ENCODE measurements at regions not wholly inside any gene's neighbourhood (a gene's known extent, or its start where the extent isn't known, plus 50 kb on each side); places are given as distances from the start of the nearest gene placed in this dataset.

DNA sequence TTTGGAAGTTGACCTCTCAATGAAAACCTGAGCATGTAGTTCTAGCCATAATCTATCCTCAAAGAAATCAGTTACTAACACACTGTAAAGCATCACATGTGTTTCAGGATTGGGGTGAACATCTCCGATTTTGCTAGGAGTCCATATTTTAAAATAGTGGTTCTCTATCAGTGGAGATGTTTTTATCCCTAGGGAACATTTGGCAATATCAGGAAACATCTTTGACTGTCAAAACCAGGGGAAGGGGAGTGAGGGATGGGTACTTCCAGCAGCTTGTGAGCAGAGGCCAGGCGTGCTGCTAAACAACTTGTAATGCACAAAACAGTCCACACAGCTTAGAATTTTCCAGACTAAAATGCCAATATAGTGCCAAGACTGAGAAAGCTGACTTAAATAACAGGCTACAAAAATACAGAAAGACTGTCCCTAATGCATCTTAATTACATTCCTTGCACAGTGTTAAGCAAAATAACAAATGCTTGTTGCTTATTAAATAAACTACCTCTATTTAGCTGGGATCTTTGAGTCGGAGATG is 120.9 kb downstream of the CRPPA start:
- H3K4me3 Mint-ChIP-seq (ENCODE audit: unreplicated experiment): no peak overlapping the region
- H3K9me3 ChIP-seq (ENCODE audit: insufficient read depth, low read depth, low read length): no peaks in the 10 kb centered on the region
- no peaks in the 10 kb centered on the region for H3K4me1 ChIP-seq (ENCODE audit: insufficient read depth, low read length)
- DNase-seq (ENCODE audit: low read depth) (no peak), FAIRE-seq (no peak)
- no peak overlapping the region for H3K27ac Mint-ChIP-seq (ENCODE audit: unreplicated experiment)
- H3K27me3 ChIP-seq (ENCODE audit: insufficient read depth, low read length): no peaks in the 10 kb centered on the region
- H4K20me1 ChIP-seq (ENCODE audit: insufficient read depth, low read length): no peaks in the 10 kb centered on the region
- no peak overlapping the region for H3K4me3 ChIP-seq (ENCODE audit: insufficient read depth, low read depth, low read length)
- H3K36me3 ChIP-seq (ENCODE audit: insufficient read depth, low read length): no peaks in the 10 kb centered on the region
- no peak overlapping the region for H2AFZ ChIP-seq (ENCODE audit: low read depth, low read length)
- no peaks in the 10 kb centered on the region for H3K27me3 Mint-ChIP-seq (ENCODE audit: low read depth, unreplicated experiment)
- no peaks in the 10 kb centered on the region for H3K36me3 Mint-ChIP-seq (ENCODE audit: low read depth, unreplicated experiment)
- no peaks in the 10 kb centered on the region for H3K9me3 Mint-ChIP-seq (ENCODE audit: unreplicated experiment)
- TF ChIP-seq, protein P1, sequence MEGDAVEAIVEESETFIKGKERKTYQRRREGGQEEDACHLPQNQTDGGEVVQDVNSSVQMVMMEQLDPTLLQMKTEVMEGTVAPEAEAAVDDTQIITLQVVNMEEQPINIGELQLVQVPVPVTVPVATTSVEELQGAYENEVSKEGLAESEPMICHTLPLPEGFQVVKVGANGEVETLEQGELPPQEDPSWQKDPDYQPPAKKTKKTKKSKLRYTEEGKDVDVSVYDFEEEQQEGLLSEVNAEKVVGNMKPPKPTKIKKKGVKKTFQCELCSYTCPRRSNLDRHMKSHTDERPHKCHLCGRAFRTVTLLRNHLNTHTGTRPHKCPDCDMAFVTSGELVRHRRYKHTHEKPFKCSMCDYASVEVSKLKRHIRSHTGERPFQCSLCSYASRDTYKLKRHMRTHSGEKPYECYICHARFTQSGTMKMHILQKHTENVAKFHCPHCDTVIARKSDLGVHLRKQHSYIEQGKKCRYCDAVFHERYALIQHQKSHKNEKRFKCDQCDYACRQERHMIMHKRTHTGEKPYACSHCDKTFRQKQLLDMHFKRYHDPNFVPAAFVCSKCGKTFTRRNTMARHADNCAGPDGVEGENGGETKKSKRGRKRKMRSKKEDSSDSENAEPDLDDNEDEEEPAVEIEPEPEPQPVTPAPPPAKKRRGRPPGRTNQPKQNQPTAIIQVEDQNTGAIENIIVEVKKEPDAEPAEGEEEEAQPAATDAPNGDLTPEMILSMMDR (IDR thresholded peaks at IDR 0.05; ENCODE audit: insufficient read depth, low read depth, low read length): no peak
- no peak for TF ChIP-seq EZH2 (IDR thresholded peaks at IDR 0.05; ENCODE audit: insufficient read depth, low read length)
- H3K79me2 ChIP-seq (ENCODE audit: insufficient read depth, low read length): no peaks in the 10 kb centered on the region
- H3K4me2 ChIP-seq (ENCODE audit: low read length): no peak overlapping the region
- H3K9ac ChIP-seq (ENCODE audit: low read length): no peak overlapping the region
- no peak overlapping the region for H3K27ac ChIP-seq (ENCODE audit: low read depth, low read length)
- H3K4me1 Mint-ChIP-seq (ENCODE audit: low read depth, unreplicated experiment): no peaks in the 10 kb centered on the region

DNA sequence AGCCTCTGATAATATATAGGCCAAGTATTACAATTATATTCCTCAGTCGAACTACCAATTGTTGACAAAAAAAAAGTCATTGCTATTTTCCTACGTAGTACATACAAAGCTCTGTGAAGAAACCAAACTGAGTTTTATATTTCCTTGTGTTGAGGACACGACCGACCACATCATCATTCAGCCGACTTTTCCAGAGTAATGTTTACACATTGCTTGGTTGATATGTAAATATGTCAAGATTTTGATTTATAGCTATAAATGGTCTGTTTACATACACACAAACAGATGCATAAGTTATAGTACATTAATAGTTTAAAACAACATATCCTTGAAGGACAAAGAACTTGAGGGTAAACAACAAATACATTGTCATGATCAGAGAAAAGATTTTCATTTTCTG is 121.5 kb downstream of the CRPPA start:
- H3K4me1 ChIP-seq (ENCODE audit: insufficient read depth, low read length): no peaks in the 10 kb centered on the region
- Mint-ChIP-seq H3K27me3 (ENCODE audit: low read depth, unreplicated experiment) (no peaks in the 10 kb centered on the region), H3K27ac (ENCODE audit: unreplicated experiment) (no peak overlapping the region), H3K9me3 (ENCODE audit: unreplicated experiment) (no peaks in the 10 kb centered on the region), H3K4me1 (ENCODE audit: low read depth, unreplicated experiment) (no peaks in the 10 kb centered on the region), H3K4me3 (ENCODE audit: unreplicated experiment) (no peak overlapping the region), H3K36me3 (ENCODE audit: low read depth, unreplicated experiment) (no peaks in the 10 kb centered on the region)
- H4K20me1 ChIP-seq (ENCODE audit: insufficient read depth, low read length): no peaks in the 10 kb centered on the region
- H3K27me3 ChIP-seq (ENCODE audit: insufficient read depth, low read length): no peaks in the 10 kb centered on the region
- H3K9me3 ChIP-seq (ENCODE audit: insufficient read depth, low read depth, low read length): no peaks in the 10 kb centered on the region
- TF ChIP-seq, protein P1 (IDR thresholded peaks at IDR 0.05; ENCODE audit: insufficient read depth, low read depth, low read length): no peak
- no peak for TF ChIP-seq EZH2 (IDR thresholded peaks at IDR 0.05; ENCODE audit: insufficient read depth, low read length)
- DNase-seq (ENCODE audit: low read depth) (no peak), FAIRE-seq (no peak)
- no peak overlapping the region for H3K4me2 ChIP-seq (ENCODE audit: low read length)
- no peak overlapping the region for H3K27ac ChIP-seq (ENCODE audit: low read depth, low read length)
- H3K4me3 ChIP-seq (ENCODE audit: insufficient read depth, low read depth, low read length): no peak overlapping the region
- no peaks in the 10 kb centered on the region for H3K79me2 ChIP-seq (ENCODE audit: insufficient read depth, low read length)
- no peak overlapping the region for H3K9ac ChIP-seq (ENCODE audit: low read length)
- H3K36me3 ChIP-seq (ENCODE audit: insufficient read depth, low read length): no peaks in the 10 kb centered on the region
- H2AFZ ChIP-seq (ENCODE audit: low read depth, low read length): no peak overlapping the region

DNA sequence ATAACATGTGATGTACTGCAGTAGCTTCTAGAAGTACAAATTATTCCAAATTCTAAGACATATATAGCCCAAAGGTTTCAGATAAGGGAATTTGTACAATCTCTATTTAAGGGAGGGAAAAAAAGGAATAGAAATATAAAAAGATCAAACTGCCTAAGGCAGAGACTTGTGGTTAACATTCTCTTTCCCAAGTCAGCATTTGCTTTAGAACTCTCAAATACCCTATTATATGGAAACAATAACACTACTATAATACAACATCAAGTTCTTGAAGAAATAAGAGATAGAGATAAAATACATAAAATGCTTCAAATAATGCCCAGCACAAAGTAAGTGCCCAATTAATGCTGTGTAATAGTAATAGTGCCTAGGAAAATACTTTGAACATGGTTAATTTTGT is 123.1 kb downstream of the CRPPA start:
- DNase-seq (ENCODE audit: low read depth): no peak
- Mint-ChIP-seq H3K4me1 (ENCODE audit: low read depth, unreplicated experiment) (peaks cover 9% of the 10 kb centered on the region), H3K27me3 (ENCODE audit: low read depth, unreplicated experiment) (no peaks in the 10 kb centered on the region), H3K36me3 (ENCODE audit: low read depth, unreplicated experiment) (no peaks in the 10 kb centered on the region), H3K4me3 (ENCODE audit: unreplicated experiment) (no peak overlapping the region), H3K27ac (ENCODE audit: unreplicated experiment) (no peak overlapping the region), H3K9me3 (ENCODE audit: unreplicated experiment) (no peaks in the 10 kb centered on the region)
- no peak overlapping the region for H3K9ac ChIP-seq (ENCODE audit: low read length)
- no peak overlapping the region for H3K27ac ChIP-seq (ENCODE audit: low read depth, low read length)
- no peaks in the 10 kb centered on the region for H3K36me3 ChIP-seq (ENCODE audit: insufficient read depth, low read length)
- H4K20me1 ChIP-seq (ENCODE audit: insufficient read depth, low read length): no peaks in the 10 kb centered on the region
- H3K4me3 ChIP-seq (ENCODE audit: insufficient read depth, low read depth, low read length): no peak overlapping the region
- no peak for FAIRE-seq
- H3K9me3 ChIP-seq (ENCODE audit: insufficient read depth, low read depth, low read length): no peaks in the 10 kb centered on the region
- H3K79me2 ChIP-seq (ENCODE audit: insufficient read depth, low read length): no peaks in the 10 kb centered on the region
- H3K4me2 ChIP-seq (ENCODE audit: low read length): no peak overlapping the region
- H2AFZ ChIP-seq (ENCODE audit: low read depth, low read length): no peak overlapping the region
- no peaks in the 10 kb centered on the region for H3K27me3 ChIP-seq (ENCODE audit: insufficient read depth, low read length)
- H3K4me1 ChIP-seq (ENCODE audit: insufficient read depth, low read length): no peaks in the 10 kb centered on the region
- TF ChIP-seq, protein P1 (IDR thresholded peaks at IDR 0.05; ENCODE audit: insufficient read depth, low read depth, low read length): no peak
- no peak for TF ChIP-seq EZH2 (IDR thresholded peaks at IDR 0.05; ENCODE audit: insufficient read depth, low read length)

Data from astrocyte (in vitro differentiated cells and primary cell).